BJ (cell line): ENCODE measurements at regions not wholly inside any gene's neighbourhood (a gene's known extent, or its start where the extent isn't known, plus 50 kb on each side); places are given as distances from the start of the nearest gene placed in this dataset.
"Not testable (repeated sequence)": the region's sequence is repeated elsewhere in the genome, so short reads cannot be mapped to it uniquely, and the experiment has no call there.

Experiments used
- CTCF ChIA-PET: fragments of 350-600 bp; formaldehyde crosslinking; extraction: SDS; loops from one replicate; lab custom pipeline; 2021; ENCODE audit warnings: antibody characterized with exemption, inconsistent platforms; lab: Yijun Ruan, JAX
- POLR2A ChIA-PET: fragments of 300-600 bp; sonication (Branson Sonifier 250); formaldehyde crosslinking; extraction: SDS; loops from one replicate; lab custom pipeline; 2021; ENCODE audit warnings: antibody characterized with exemption; lab: Charles Lee
- DNase-seq: peaks from one replicate; pipeline ENCODE4 v3.0.0-alpha.2; 2011; ENCODE audit warnings: low read depth
- H3K27me3 ChIP-seq: 2 replicates; pipeline ENCODE4 v1.6.0; 2011; ENCODE audit warnings: low read length; ENCODE audit not compliant: control insufficient read depth, insufficient read depth
- H3K36me3 ChIP-seq: 2 replicates; pipeline ENCODE4 v1.5.1; 2011; ENCODE audit warnings: low read length; ENCODE audit not compliant: control insufficient read depth, insufficient read depth
- H3K4me3 ChIP-seq: 2 replicates; pipeline ENCODE4 v1.5.1; 2011; ENCODE audit warnings: low read depth, mild to moderate bottlenecking, control low read depth, low read length
- TF ChIP-seq, protein P1 (sequence below): IDR thresholded peaks from 2 replicates; pipeline ENCODE4 v1.5.1; 2011; ENCODE audit warnings: low read depth, mild to moderate bottlenecking, control low read depth, inconsistent platforms, low read length, moderate library complexity; ENCODE audit not compliant: insufficient read depth

DNA sequence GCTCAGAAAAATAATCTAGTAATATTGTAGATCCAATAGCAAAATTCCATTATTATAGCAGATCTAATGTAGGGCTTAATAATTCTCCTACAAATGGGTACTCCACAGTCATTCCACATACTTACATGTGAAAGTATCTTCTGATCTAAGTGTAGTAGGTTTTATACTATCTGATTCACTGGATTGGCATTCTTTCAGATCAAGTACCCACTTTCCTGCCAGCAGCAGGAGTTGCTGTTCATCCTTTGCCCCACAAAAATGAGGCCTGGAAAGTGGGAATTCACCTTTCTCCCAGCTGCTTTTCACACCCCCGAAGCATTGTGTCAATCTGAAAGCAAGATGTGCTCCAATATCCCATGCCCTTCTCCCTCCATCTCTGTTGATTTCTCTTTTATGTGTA lies 77.1 kb upstream of the RXFP1 start:
- H3K27me3 ChIP-seq: no peaks in the 10 kb centered on the region
- H3K36me3 ChIP-seq: no peaks in the 10 kb centered on the region
- DNase-seq: no peak
- ChIA-PET CTCF (no interaction called here), POLR2A (no interaction called here)
- TF ChIP-seq, protein P1, sequence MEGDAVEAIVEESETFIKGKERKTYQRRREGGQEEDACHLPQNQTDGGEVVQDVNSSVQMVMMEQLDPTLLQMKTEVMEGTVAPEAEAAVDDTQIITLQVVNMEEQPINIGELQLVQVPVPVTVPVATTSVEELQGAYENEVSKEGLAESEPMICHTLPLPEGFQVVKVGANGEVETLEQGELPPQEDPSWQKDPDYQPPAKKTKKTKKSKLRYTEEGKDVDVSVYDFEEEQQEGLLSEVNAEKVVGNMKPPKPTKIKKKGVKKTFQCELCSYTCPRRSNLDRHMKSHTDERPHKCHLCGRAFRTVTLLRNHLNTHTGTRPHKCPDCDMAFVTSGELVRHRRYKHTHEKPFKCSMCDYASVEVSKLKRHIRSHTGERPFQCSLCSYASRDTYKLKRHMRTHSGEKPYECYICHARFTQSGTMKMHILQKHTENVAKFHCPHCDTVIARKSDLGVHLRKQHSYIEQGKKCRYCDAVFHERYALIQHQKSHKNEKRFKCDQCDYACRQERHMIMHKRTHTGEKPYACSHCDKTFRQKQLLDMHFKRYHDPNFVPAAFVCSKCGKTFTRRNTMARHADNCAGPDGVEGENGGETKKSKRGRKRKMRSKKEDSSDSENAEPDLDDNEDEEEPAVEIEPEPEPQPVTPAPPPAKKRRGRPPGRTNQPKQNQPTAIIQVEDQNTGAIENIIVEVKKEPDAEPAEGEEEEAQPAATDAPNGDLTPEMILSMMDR: no peak
- no peak overlapping the region for H3K4me3 ChIP-seq

DNA sequence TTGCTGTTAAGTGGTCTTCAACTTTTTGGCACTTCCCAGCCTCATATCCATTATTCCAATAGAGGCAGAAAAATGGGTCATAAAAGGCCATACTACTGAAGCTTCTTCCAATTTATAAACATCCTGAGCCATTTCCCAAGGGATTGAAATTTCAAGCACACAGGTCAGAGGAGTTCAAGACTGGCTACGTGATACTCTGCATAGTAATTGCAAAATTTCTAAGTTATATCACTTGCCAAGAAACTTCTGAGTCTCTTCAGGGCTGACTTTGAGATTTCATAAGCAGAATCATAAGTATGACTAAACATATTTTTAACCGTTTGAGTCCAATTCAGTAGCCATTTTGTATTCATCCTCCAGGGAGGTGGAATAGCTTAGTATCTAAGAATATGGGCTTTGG lies 75.6 kb upstream of the RXFP1 start:
- TF ChIP-seq, protein P1: no peak
- H3K27me3 ChIP-seq: no peaks in the 10 kb centered on the region
- POLR2A ChIA-PET: no interaction called here
- no peak overlapping the region for H3K4me3 ChIP-seq
- no peaks in the 10 kb centered on the region for H3K36me3 ChIP-seq
- CTCF ChIA-PET: no interaction called here
- peak; percentile 46 for DNase-seq

DNA sequence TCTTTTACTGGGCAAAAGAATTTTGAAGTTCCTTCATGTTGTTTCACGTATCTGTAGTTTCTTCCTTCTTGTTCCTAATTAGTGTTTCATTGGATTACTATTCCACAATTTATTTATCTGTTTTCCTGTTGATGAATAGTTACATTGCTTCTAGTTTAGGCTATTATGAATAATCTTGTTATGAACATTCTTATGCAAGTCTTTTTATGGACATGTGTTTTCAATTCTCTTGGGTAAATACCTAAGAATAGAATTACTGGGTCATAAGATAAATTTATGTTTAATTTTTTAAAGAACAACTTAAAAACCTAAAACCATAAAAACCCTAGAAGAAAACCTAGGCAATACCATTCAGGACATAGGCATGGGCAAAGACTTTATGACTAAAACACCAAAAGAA lies 70.9 kb upstream of the RXFP1 start:
- POLR2A ChIA-PET: no interaction called here
- TF ChIP-seq, protein P1: no peak
- H3K36me3 ChIP-seq: no peaks in the 10 kb centered on the region
- no peaks in the 10 kb centered on the region for H3K27me3 ChIP-seq
- DNase-seq: peak; percentile 67
- CTCF ChIA-PET: no interaction called here
- no peak overlapping the region for H3K4me3 ChIP-seq

- CTCF ChIA-PET: interaction anchor here (0.7 kb wide), 1 partner anchor 172 kb away, joined by 3 read pairs; no protein-coding TSS in a partner anchor
- H3K27me3 ChIP-seq, DNase-seq, H3K36me3 ChIP-seq, POLR2A ChIA-PET, H3K4me3 ChIP-seq: not testable (repeated sequence)
Measured at GRCh38 chr4:158452116-158452515, 69.6 kb upstream of the RXFP1 start.

DNA sequence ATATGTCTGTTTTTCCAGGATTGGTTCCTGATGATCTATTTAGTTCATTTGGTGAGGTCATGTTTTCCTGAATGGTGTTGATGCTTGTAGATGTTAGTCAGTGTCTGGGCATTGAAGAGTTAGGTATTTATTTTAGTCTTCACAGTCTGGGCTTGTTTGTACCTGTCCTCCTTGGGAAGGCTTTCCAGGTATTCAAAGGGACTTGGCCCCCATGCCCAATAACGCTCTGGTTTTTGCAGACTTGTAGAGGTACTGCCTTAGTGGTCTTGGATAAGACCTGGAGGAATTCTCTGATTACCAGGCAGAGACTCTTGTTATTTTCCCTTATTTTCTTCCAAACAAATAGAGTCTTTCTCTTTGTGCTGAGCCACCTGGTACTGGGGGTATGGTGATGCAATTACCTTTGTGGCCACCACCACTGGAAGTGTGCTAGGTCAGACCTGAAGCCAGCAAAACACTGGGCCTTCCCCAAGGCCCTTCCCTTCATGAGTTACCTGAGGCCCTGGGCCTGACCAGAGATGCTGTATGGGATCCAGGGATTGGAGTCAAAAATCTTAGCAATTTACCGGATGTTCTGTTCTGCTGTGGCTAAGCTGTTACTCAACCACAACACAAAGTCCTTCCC lies 63.3 kb upstream of the RXFP1 start:
- TF ChIP-seq, protein P1: no peak

More for the DNA sequence above, 63.3 kb upstream of the RXFP1 start:
- no peaks in the 10 kb centered on the region for H3K36me3 ChIP-seq
- H3K27me3 ChIP-seq: no peaks in the 10 kb centered on the region
- CTCF ChIA-PET: no interaction called here
- POLR2A ChIA-PET: no interaction called here
- no peak overlapping the region for H3K4me3 ChIP-seq
- no peak for DNase-seq
